HG02623 (cell line): ENCODE measurements at regions not wholly inside any gene's neighbourhood (a gene's known extent, or its start where the extent isn't known, plus 50 kb on each side); places are given as distances from the start of the nearest gene placed in this dataset.
A peak's percentile ranks its signal among the peaks of the same experiment; 100 is the strongest.

Experiments used
- ATAC-seq: cut with Tn5 transposase; IDR thresholded peaks from one replicate; pipeline ENCODE4 v1.9.1; 2021; ENCODE audit warnings: moderate library complexity; ENCODE audit not compliant: unreplicated experiment

- no peak for ATAC-seq
Measured at GRCh38 chr7:17155529-17155928, 142.9 kb upstream of the AHR start.

GRCh38 chr7:17158261-17158660 lies 140.2 kb upstream of the AHR start:
- no peak for ATAC-seq

GRCh38 chr7:17159500-17160037 lies 138.9 kb upstream of the AHR start:
- ATAC-seq = peak; percentile 81

GRCh38 chr7:17166824-17167379 lies 131.6 kb upstream of the AHR start:
- peak; percentile 86 for ATAC-seq

- ATAC-seq = no peak
Measured at GRCh38 chr7:17168416-17168815, 130.0 kb upstream of the AHR start.

- ATAC-seq = no peak
Measured at GRCh38 chr7:17171427-17171826, 127.0 kb upstream of the AHR start.

DNA sequence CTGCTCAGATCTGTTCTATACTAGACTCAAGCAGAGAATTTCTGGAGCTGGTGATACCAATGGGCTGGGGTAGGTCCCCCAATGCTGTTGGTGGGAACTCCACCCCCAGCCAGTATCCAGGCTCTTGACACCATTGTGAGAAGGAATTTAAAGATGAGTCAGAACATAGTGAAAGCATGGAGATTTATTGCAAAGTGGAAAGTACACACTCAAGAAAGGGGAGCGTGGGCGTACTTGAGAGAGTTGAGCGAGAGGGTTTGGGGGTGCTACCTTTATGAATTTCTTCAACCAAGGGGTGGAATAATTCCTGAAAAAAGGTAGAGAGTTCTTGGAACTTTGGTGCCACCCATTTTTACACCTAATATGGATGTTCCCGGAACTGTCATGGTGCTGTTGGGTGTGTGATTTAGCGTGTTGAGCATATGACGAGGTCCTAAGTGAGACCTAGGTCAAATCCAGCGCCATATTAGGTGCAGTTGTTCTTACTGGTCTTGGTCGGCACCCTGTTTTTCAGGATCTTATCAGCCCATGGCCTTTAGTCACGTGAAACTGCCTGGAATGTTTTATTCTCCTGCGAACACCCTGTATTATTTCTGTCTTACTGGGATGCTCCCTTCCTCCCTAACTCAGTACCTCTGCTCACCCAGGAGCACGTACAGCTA lies 122.0 kb upstream of the AHR start:
- ATAC-seq = no peak

- no peak for ATAC-seq
Measured at GRCh38 chr7:17178545-17178944, 119.9 kb upstream of the AHR start.

DNA sequence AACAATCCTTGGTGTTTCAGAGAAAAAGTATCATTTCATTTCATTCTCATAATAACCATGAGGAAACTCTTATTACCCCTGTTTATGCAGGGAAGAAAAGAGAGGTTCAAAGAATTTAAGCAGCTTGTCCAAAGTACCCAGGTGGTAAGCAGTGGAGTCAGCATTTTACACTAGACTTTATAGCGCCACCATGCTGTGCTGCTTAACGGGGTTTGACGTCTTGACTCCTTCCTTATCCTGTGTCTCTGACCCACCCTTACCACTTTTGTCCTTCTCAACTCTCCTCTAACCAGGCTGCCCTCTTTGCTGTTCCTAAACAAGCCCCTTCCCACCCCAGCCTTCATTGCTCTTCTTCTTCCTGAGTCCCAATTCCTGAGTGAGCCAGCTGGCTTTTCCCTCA lies 117.0 kb upstream of the AHR start:
- no peak for ATAC-seq

DNA sequence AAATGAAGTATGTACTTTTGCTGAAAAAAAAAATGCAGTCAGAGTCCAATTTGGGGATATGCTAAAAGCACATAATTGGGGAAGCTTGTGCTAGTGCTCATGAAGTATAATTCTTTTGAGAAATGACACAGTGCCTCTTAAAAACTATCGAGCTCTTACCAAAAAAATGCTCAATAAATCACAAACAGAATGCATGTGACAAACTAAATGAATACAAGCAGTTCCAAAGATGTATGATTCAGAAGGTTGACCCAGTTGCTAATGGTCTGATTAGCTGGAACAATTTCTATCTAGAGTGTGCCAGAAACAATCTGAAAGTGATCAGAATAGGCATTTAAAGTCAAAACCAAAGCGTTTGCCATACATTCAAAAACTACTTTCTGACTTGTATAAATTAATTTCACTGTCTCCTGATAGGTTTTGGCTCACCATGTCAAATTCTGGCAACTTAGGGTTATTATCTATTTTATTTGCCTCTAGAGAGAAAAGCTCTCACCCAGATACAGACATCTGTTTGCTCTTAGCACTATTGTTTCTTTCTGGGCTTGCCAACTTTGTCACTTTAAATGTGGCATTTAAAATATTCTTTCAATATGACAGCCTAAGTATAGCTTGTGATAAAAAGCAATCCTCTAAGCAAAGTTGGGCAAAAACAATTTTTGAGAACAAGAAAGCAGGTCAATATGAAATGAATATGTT lies 114.7 kb upstream of the AHR start:
- no peak for ATAC-seq

- ATAC-seq = no peak
Measured at GRCh38 chr7:17184805-17185689, 113.4 kb upstream of the AHR start.

- peak; percentile 94 for ATAC-seq
Measured at GRCh38 chr7:17185690-17186070, 112.8 kb upstream of the AHR start.

- no peak for ATAC-seq
Measured at GRCh38 chr7:17186745-17187530, 111.5 kb upstream of the AHR start.

GRCh38 chr7:17194656-17195055 lies 103.8 kb upstream of the AHR start:
- ATAC-seq = no peak

DNA sequence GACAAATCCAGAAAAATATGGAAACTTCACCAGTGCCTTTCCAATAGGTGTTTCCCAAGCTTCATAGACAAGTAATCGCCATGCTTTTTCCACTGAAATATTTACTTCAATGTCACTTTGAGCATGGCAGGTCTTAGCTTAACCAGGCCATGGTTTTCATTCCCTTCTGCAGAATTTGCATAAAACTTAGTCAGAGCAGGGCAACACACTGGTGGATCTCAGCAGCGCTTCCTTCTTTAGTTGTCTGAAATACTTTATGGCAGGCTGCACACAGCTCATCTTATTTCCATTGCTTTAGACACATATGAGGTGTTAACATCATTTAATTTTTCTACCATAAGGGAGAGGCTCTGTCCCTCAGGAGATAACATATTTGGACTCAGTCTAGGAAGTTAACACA lies 102.9 kb upstream of the AHR start:
- peak; percentile 84 for ATAC-seq

- ATAC-seq = no peak
Measured at GRCh38 chr7:17205910-17206309, 92.5 kb upstream of the AHR start.

- no peak for ATAC-seq
Measured at GRCh38 chr7:17206349-17206905, 92.0 kb upstream of the AHR start.

GRCh38 chr7:17207220-17207619 lies 91.2 kb upstream of the AHR start:
- ATAC-seq = no peak

- ATAC-seq = no peak
Measured at GRCh38 chr7:17209101-17209500, 89.4 kb upstream of the AHR start.

DNA sequence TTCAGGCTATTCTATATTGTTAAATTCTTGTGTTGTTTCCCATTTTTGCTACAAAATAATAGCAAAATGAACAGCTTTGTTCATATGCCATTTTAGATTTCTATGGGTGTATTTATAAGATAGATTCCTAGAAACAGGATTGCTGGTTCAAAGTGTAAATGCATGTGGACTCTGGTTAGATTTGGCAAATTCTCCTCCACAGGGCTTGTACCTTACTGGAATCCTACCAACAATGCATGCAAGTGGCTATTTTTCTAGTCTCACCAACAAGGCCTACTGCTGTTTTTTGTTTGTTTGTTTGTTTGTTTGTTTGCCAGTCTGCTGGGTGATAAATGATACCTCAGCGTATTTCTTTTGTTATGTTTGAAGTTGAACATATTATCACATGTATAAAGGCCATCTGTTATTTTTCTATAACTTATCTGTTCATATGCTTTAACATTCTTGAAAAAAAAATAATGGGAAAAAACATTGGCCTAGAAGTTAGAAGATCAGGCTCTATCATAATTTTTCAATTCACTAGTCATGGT lies 87.1 kb upstream of the AHR start:
- no peak for ATAC-seq
